GM12874 (cell line): ENCODE measurements at regions not wholly inside any gene's neighbourhood (a gene's known extent, or its start where the extent isn't known, plus 50 kb on each side); places are given as distances from the start of the nearest gene placed in this dataset.

ENCODE experiments used
- CTCF ChIP-seq: IDR thresholded peaks from 2 replicates; pipeline ENCODE4 v1.5.1; 2011; ENCODE audit warnings: low read depth, mild to moderate bottlenecking, control low read depth, low read length, moderate library complexity; ENCODE audit not compliant: insufficient read depth

- TF ChIP-seq CTCF, result no peak
Measured at GRCh38 chr2:42957109-42957860, 164.9 kb upstream of the HAAO start.

GRCh38 chr2:42954227-42954962, 162.0 kb upstream of the HAAO start:
- TF ChIP-seq CTCF, result no peak

- TF ChIP-seq CTCF, result no peak
Measured at GRCh38 chr2:42953216-42953615, 160.8 kb upstream of the HAAO start.

GRCh38 chr2:42951263-42951938, 159.0 kb upstream of the HAAO start:
- no peak for TF ChIP-seq CTCF

- TF ChIP-seq CTCF, result no peak
Measured at GRCh38 chr2:42949125-42949524, 156.7 kb upstream of the HAAO start.

GRCh38 chr2:42947809-42948600, 155.6 kb upstream of the HAAO start:
- TF ChIP-seq CTCF, result no peak
